Hematopoietic multipotent progenitor cell treated with erythropoietin and hydrocortisone succinate and interleukin-3 and kit ligand, for 8 days (in vitro differentiated cells): ENCODE measurements at regions not wholly inside any gene's neighbourhood (a gene's known extent, or its start where the extent isn't known, plus 50 kb on each side); places are given as distances from the start of the nearest gene placed in this dataset.
"Not testable (repeated sequence)": the region's sequence is repeated elsewhere in the genome, so short reads cannot be mapped to it uniquely, and the experiment has no call there.

Experiments used
- DNase-seq: peaks from one replicate; pipeline ENCODE4 v3.0.0-alpha.2; 2015

- DNase-seq, result no peak
Measured at GRCh38 chr10:123323884-123324283, 169.7 kb downstream of the BUB3 start.

GRCh38 chr10:123325663-123326190, 171.5 kb downstream of the BUB3 start:
- no peak for DNase-seq

DNA sequence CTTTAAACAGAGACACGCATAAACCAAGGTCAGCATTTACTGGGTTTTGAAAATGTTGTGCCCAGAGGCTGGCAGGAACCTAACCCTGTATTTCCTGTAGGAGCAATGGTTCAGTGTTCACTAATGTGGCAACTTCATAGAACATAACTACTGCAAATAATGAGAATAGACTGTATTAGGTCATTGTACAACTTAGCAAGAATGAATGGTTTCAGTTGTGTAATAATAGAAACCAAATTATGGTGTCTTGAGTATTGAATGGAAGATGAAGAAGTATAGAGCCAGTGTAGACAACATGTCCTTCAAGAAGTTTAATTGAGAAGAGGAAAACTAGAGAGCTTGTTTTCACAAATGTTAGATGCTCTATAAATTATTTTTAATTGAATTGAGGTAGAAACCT, 172.5 kb downstream of the BUB3 start:
- no peak for DNase-seq

DNA sequence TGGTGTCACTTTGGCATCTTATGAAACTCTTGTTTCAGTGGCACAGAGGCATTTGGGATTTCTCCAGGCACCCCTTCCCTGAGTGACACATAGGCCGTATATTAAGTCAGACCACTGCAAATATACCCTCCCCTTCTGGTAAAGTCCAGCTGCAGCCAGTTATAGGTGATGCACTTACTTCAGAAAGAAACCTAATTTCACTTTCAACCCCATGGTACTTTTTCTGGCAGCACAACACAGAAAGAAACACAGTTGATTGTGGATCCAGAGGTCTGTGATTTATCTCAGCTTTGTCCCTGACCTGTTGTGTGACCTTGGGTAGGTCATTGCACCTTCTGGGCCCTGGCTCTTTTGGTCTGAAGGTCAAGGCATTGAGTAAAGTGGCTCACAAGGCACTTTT, 173.2 kb downstream of the BUB3 start:
- DNase-seq, result no peak

GRCh38 chr10:123327896-123328295, 173.7 kb downstream of the BUB3 start:
- DNase-seq, result no peak

- DNase-seq, result no peak
Measured at GRCh38 chr10:123331438-123331837, 177.2 kb downstream of the BUB3 start.

- no peak for DNase-seq
Measured at GRCh38 chr10:123346581-123346980, 192.4 kb downstream of the BUB3 start.

- DNase-seq, result no peak
Measured at GRCh38 chr10:123348691-123349572, 194.7 kb downstream of the BUB3 start.

GRCh38 chr10:123351715-123352114, 197.5 kb downstream of the BUB3 start:
- no peak for DNase-seq

GRCh38 chr10:123354521-123354920, 200.3 kb downstream of the BUB3 start:
- DNase-seq, result no peak

GRCh38 chr10:123355748-123356481, 201.7 kb downstream of the BUB3 start:
- no peak for DNase-seq

GRCh38 chr10:123356799-123357198, 202.6 kb downstream of the BUB3 start:
- no peak for DNase-seq

GRCh38 chr10:123357421-123357930, 203.3 kb downstream of the BUB3 start:
- no peak for DNase-seq

DNA sequence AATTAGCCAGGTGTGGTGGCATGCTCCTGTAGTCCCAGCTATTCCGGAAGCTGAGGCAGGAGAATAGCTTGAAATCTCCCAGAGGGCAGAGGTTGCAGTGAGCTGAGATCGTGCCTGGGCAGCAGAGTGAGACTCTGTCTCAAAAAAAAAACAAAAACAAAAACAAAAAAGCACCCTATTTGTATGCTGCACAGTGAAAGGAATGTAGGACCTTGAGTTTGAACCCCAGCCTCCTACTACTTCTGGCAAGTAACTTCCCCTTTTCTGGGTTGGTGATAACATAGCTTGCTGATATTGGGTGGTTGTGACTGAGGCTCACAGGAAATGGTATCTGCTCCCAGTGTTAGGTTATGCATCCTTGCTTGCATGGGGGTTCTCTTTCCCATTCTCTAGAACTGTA, 205.3 kb downstream of the BUB3 start:
- DNase-seq, result no peak

- no peak for DNase-seq
Measured at GRCh38 chr10:123361832-123362231, 207.6 kb downstream of the BUB3 start.

DNA sequence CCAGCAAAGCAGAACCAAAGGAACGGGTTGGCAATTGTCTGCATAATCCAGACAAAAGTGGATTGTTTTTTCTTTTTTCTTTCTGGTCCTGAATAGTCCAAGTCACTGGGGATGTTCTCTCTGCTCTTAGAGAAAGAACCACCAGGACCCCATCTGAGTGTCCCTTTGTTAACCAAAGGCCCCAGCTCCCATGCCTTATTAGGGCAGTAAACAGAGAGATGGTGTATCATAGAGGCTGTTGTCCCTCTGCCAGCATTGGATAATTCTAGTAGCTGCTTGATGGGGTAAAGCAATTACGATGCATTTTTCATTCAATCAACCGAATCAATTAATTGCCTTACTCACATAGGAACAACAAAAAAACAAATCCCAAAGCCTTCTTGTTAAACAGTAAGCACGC, 213.0 kb downstream of the BUB3 start:
- no peak for DNase-seq

GRCh38 chr10:123371626-123372025, 217.4 kb downstream of the BUB3 start:
- DNase-seq, result not testable (repeated sequence)

GRCh38 chr10:123373591-123373990, 219.4 kb downstream of the BUB3 start:
- no peak for DNase-seq

DNA sequence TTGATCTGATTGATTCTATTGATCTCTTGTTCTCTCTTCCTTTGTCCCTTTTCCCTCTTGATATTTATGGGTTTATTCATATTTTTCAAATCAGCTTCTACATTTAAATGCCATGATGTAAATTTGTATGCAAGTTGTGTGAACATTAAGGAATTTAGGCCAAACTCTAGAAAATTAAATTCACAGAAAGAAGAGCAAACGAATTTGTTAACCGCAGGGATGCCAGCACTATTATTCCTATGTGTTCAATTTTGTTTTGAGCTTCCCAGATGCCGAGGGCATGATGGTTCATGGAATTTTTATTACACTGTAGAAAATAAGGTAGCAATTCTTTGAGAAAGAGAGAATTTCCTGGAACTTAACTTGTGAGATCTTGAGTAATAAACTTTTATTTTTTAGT, 220.9 kb downstream of the BUB3 start:
- DNase-seq, result no peak

- DNase-seq, result no peak
Measured at GRCh38 chr10:123375738-123376137, 221.5 kb downstream of the BUB3 start.

DNA sequence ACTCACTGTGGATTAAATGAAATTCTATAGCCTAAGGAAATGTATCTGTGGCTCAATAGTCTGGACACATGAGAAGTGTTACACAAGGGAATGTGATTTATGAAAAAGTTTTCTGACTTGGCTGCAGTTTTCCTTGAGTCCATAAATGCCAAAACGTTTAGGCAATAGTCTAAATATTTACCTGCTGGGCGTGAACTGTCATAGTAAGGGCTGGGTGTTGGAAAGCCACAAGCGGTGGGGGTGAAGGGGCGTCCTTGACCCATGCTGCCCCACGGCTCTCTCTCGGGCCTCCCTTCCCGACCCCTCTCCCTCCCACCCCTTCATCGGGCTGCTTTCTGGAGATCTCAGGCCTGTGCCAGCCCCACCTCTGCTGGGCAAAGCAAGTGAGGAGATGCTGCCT, 223.7 kb downstream of the BUB3 start:
- DNase-seq, result no peak

DNA sequence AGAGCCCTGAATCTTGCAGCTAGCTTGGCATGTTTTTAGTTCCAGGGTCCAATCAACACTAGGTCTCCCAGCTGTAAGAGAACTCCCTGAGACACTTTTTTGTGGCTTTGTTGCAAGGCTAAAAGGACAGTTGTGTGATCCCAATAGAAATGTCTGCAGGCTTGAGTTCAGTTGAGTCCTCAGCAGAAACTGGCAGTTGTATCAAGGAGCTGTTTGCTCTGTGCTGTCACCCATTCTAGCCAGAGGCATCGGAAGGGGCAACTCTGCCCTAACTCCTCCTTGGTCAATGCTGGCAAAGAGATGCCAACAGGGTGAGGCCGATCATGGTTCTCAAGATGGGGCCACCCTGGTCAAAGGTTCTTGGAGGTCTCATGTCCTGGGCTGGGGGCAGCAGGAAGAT, 224.1 kb downstream of the BUB3 start:
- no peak for DNase-seq

DNA sequence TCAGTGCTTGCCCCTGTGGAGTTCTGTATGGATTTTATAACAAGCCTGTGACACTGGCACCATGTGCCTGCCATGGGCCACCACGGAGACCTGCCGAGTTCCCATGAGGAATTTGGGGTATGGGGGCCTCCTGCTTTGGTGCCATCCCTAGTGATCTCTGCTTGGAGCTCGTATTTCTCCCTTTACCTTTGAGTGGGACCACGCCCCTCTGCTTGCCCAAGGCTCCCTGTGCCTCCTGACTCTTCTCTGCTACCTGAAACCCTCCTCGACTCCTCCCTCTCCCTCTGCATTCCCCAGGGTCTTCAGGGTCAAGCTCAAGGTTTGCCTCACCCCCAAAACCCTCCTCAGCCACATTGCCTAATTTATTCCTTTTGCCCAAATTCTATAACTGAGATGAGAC, 225.0 kb downstream of the BUB3 start:
- DNase-seq, result no peak
